ENCODE measurements at regions not wholly inside any gene's neighbourhood (a gene's known extent, or its start where the extent isn't known, plus 50 kb on each side); places are given as distances from the start of the nearest gene placed in this dataset.
"Not testable (repeated sequence)": the region's sequence is repeated elsewhere in the genome, so short reads cannot be mapped to it uniquely, and the experiment has no call there.

GRCh38 chr9:78985084-78985738 lies 586.6 kb upstream of the TLE4 start:
- no peaks in the 10 kb centered on the region for H3K27me3 ChIP-seq (ENCODE audit: control insufficient read depth, insufficient read depth, low read length)
- ChIA-PET CTCF (interaction anchor here (0.8 kb wide), 1 partner anchor 93 kb away, joined by 4 read pairs; no protein-coding TSS in a partner anchor), POLR2A (interaction anchor here (0.7 to 1.0 kb wide), 2 partner anchors 119 to 365 kb away, joined by 4 read pairs; no protein-coding TSS in a partner anchor)
- no peak overlapping the region for H3K4me3 ChIP-seq (ENCODE audit: low read depth, low read length)
- TF ChIP-seq CTCF (IDR thresholded peaks at IDR 0.05; ENCODE audit: insufficient read depth, low read depth, low read length): no peak
- H3K36me3 ChIP-seq (ENCODE audit: control insufficient read depth, insufficient read depth, low read length): no peaks in the 10 kb centered on the region
- DNase-seq (ENCODE audit: low read depth): no peak

- Histone ChIP-seq H3K4me3 (ENCODE audit: low read depth, low read length) (no peak overlapping the region), H3K36me3 (ENCODE audit: control insufficient read depth, insufficient read depth, low read length) (no peaks in the 10 kb centered on the region), H3K27me3 (ENCODE audit: control insufficient read depth, insufficient read depth, low read length) (no peaks in the 10 kb centered on the region)
- ChIA-PET POLR2A (interaction anchor here (1.0 kb wide), 1 partner anchor 120 kb away, joined by 4 read pairs; no protein-coding TSS in a partner anchor), CTCF (interaction anchor here (0.5 kb wide), 1 partner anchor 656 kb away, joined by 3 read pairs; no protein-coding TSS in a partner anchor)
- no peak for TF ChIP-seq CTCF (IDR thresholded peaks at IDR 0.05; ENCODE audit: insufficient read depth, low read depth, low read length)
- DNase-seq (ENCODE audit: low read depth): peak; percentile 42
Observed at GRCh38 chr9:78986446-78986845, 585.3 kb upstream of the TLE4 start.

- ChIA-PET POLR2A (no interaction called here), CTCF (interaction anchor here (0.8 kb wide), 1 partner anchor 17 kb away, joined by 3 read pairs; no protein-coding TSS in a partner anchor)
- no peaks in the 10 kb centered on the region for H3K27me3 ChIP-seq (ENCODE audit: control insufficient read depth, insufficient read depth, low read length)
- H3K36me3 ChIP-seq (ENCODE audit: control insufficient read depth, insufficient read depth, low read length): no peaks in the 10 kb centered on the region
- no peak overlapping the region for H3K4me3 ChIP-seq (ENCODE audit: low read depth, low read length)
- TF ChIP-seq CTCF (IDR thresholded peaks at IDR 0.05; ENCODE audit: insufficient read depth, low read depth, low read length): no peak
- no peak for DNase-seq (ENCODE audit: low read depth)
Observed at GRCh38 chr9:78989031-78989658, 582.6 kb upstream of the TLE4 start.

GRCh38 chr9:78994471-78994870 lies 577.3 kb upstream of the TLE4 start:
- no peak overlapping the region for H3K4me3 ChIP-seq (ENCODE audit: low read depth, low read length)
- H3K36me3 ChIP-seq (ENCODE audit: control insufficient read depth, insufficient read depth, low read length): no peaks in the 10 kb centered on the region
- POLR2A ChIA-PET: no interaction called here
- TF ChIP-seq CTCF (IDR thresholded peaks at IDR 0.05; ENCODE audit: insufficient read depth, low read depth, low read length): no peak
- no peaks in the 10 kb centered on the region for H3K27me3 ChIP-seq (ENCODE audit: control insufficient read depth, insufficient read depth, low read length)
- DNase-seq (ENCODE audit: low read depth): no peak
- CTCF ChIA-PET: no interaction called here

- CTCF ChIA-PET; H3K27me3 ChIP-seq (ENCODE audit: control insufficient read depth, insufficient read depth, low read length); POLR2A ChIA-PET; H3K4me3 ChIP-seq (ENCODE audit: low read depth, low read length); H3K36me3 ChIP-seq (ENCODE audit: control insufficient read depth, insufficient read depth, low read length); DNase-seq (ENCODE audit: low read depth): not testable (repeated sequence)
Observed at GRCh38 chr9:78994974-78995373, 576.8 kb upstream of the TLE4 start.

All from BJ (cell line).